ENCODE measurements at regions not wholly inside any gene's neighbourhood (a gene's known extent, or its start where the extent isn't known, plus 50 kb on each side); places are given as distances from the start of the nearest gene placed in this dataset.

- DNase-seq: no peak
- no peaks in the 10 kb centered on the region for H3K4me1 ChIP-seq
- H3K4me3 ChIP-seq: no peak overlapping the region
- H3K9me3 ChIP-seq: peaks cover 0 to 4% (median 0%) of the 10 kb centered on the region in 8 donors
- WGBS, 5 donors: 33 to 70% (median 52%) methylated on average over 3 of the region's 3 CpGs
- no peaks in the 10 kb centered on the region for H3K27me3 ChIP-seq (replicated peaks in 1 of 7)
- no peak for TF ChIP-seq CTCF (IDR thresholded peaks at IDR 0.05 in 8 of 11, conservative IDR thresholded peaks at IDR 0.05 in 3 of 11)
- TF ChIP-seq POLR2AphosphoS5 (IDR thresholded peaks at IDR 0.05): no peak
- TF ChIP-seq POLR2A (IDR thresholded peaks at IDR 0.05): no peak
- intact Hi-C loops (cut with DNase I; ENCODE audit: low total_unique reads): no loop called here
- H3K36me3 ChIP-seq: no peaks in the 10 kb centered on the region
- H3K27ac ChIP-seq: no peak overlapping the region
Measured at GRCh38 chr4:46492394-46492793, 102.5 kb upstream of the GABRA2 start.

- Histone ChIP-seq H3K27me3 (replicated peaks in 1 of 7) (no peaks in the 10 kb centered on the region), H3K27ac (no peak overlapping the region), H3K9me3 (peaks cover 0 to 4% (median 0%) of the 10 kb centered on the region in 8 donors), H3K36me3 (no peaks in the 10 kb centered on the region), H3K4me1 (no peaks in the 10 kb centered on the region), H3K4me3 (no peak overlapping the region)
- intact Hi-C loops (cut with DNase I; ENCODE audit: low total_unique reads): no loop called here
- 42 to 83% (median 58%) methylated on average over 2 of the region's 2 CpGs for WGBS, 5 donors
- TF ChIP-seq POLR2AphosphoS5 (IDR thresholded peaks at IDR 0.05) (no peak), CTCF (IDR thresholded peaks at IDR 0.05 in 8 of 11, conservative IDR thresholded peaks at IDR 0.05 in 3 of 11) (no peak), POLR2A (IDR thresholded peaks at IDR 0.05) (no peak)
- no peak for DNase-seq
Measured at GRCh38 chr4:46491455-46491854, 101.5 kb upstream of the GABRA2 start.

- no peak for TF ChIP-seq POLR2AphosphoS5 (IDR thresholded peaks at IDR 0.05)
- no peak for TF ChIP-seq POLR2A (IDR thresholded peaks at IDR 0.05)
- TF ChIP-seq CTCF (IDR thresholded peaks at IDR 0.05 in 8 of 11, conservative IDR thresholded peaks at IDR 0.05 in 3 of 11): no peak
- H3K36me3 ChIP-seq: no peaks in the 10 kb centered on the region
- H3K4me1 ChIP-seq: no peaks in the 10 kb centered on the region
- H3K27me3 ChIP-seq (replicated peaks in 1 of 7): no peaks in the 10 kb centered on the region
- intact Hi-C loops (cut with DNase I; ENCODE audit: low total_unique reads): no loop called here
- peaks cover 0 to 3% (median 0%) of the 10 kb centered on the region in 8 donors for H3K9me3 ChIP-seq
- H3K4me3 ChIP-seq: no peak overlapping the region
- H3K27ac ChIP-seq: no peak overlapping the region
- no peak for DNase-seq
Measured at GRCh38 chr4:46484881-46485280, 95.0 kb upstream of the GABRA2 start.

GRCh38 chr4:46462733-46463132, 72.8 kb upstream of the GABRA2 start:
- no peak overlapping the region for H3K4me3 ChIP-seq
- H3K4me1 ChIP-seq: no peaks in the 10 kb centered on the region
- intact Hi-C loops (cut with DNase I; ENCODE audit: low total_unique reads): no loop called here
- no peak for TF ChIP-seq POLR2A (IDR thresholded peaks at IDR 0.05)
- no peak for TF ChIP-seq POLR2AphosphoS5 (IDR thresholded peaks at IDR 0.05)
- no peak for TF ChIP-seq CTCF (IDR thresholded peaks at IDR 0.05 in 8 of 11, conservative IDR thresholded peaks at IDR 0.05 in 3 of 11)
- 51 to 67% (median 59%) methylated on average over 2 of the region's 2 CpGs for WGBS, 5 donors
- H3K27ac ChIP-seq: no peak overlapping the region
- peaks cover 0 to 47% (median 8%) of the 10 kb centered on the region in 8 donors for H3K9me3 ChIP-seq
- no peaks in the 10 kb centered on the region for H3K27me3 ChIP-seq (replicated peaks in 1 of 7)
- DNase-seq: no peak
- H3K36me3 ChIP-seq: no peaks in the 10 kb centered on the region
